GM21526 (cell line): ENCODE measurements at regions not wholly inside any gene's neighbourhood (a gene's known extent, or its start where the extent isn't known, plus 50 kb on each side); places are given as distances from the start of the nearest gene placed in this dataset.
"Not testable (repeated sequence)": the region's sequence is repeated elsewhere in the genome, so short reads cannot be mapped to it uniquely, and the experiment has no call there.

Experiments
- ATAC-seq: cut with Tn5 transposase; IDR thresholded peaks from one replicate; pipeline ENCODE4 v1.9.1; 2021; ENCODE audit warnings: moderate library complexity; ENCODE audit not compliant: unreplicated experiment, low FRiP score

GRCh38 chr11:96967616-96968015, 577.8 kb downstream of the JRKL start:
- no peak for ATAC-seq

DNA sequence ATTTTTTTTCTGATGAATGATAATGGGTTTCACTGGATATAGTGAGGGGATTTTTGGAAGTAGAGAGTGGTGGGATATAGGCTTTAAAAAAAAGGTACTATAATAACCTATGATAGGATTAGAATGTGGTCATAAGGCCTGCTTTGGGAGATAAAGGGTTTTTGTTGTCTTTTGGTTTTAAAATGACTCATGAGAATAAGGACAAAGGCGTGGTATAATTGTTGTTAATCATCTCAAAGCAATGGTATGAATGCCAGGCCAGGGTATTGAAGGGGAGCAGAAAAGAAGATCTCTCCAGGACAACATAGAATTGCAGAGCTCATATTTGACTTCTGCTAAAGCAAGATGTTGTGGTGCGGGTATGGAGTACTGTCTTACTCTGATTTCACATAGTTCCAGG, 579.4 kb downstream of the JRKL start:
- ATAC-seq, result no peak

- no peak for ATAC-seq
Observed at GRCh38 chr11:96978751-96979150, 588.9 kb downstream of the JRKL start.

GRCh38 chr11:96986516-96986915, 596.7 kb downstream of the JRKL start:
- no peak for ATAC-seq

- no peak for ATAC-seq
Observed at GRCh38 chr11:96990914-96991313, 601.1 kb downstream of the JRKL start.

DNA sequence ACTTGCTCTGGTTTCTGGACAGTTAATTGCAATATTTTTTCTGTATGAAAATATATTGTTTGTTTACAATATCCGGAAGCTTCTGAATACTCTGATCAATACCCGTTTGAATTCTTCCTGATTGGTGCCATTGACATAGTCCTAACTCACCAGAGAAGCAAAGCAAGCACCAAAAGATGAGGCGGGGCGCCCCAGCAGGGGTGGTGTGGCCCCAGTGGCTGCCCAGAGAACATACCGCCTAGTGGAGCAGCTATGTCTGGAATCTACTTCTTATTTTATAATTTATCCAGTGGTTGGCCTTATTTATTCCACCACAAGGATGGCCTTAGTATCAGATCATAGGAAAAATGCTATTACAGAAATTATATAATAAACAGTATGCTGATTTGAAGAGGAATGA, 610.7 kb downstream of the JRKL start:
- no peak for ATAC-seq

DNA sequence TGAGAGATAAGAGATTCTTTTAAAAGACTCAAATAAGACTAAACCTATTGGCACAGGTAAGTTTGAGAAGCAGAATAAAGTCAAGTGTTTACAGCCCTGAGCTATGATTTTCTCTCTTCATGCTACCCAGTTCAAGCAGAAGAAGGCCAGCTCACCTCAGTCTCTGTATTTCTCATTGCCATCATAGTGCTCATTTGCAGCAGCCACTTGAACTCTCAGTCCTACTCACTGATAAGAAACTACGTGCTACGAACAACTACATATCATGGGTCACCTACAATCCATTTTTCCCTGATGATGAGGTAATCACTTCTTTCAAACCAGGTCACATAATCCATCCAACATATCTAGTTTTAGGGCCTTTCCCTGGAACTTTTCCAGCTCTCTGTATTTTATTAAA, 617.5 kb downstream of the JRKL start:
- no peak for ATAC-seq

- ATAC-seq, result no peak
Observed at GRCh38 chr11:97009613-97010012, 619.8 kb downstream of the JRKL start.

- ATAC-seq, result not testable (repeated sequence)
Observed at GRCh38 chr11:97010997-97011396, 621.2 kb downstream of the JRKL start.

DNA sequence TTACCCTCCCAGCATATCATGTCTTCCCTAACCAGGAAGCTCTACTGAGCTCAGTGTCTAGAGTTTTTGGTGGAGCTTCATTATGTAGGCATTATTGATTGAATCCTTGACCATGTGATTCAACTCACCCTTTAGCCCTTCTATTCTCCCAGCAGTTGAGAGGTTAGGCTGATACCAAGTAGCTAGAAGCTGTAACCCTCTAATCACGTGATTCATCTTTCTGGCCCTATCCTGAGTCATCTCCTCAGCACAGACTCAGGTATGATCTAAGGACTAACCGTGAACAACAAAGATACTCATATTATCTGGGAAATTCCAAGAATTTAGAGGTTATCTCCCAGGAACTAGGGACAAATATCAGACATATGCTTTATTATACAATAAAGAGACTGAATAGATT, 625.5 kb downstream of the JRKL start:
- ATAC-seq, result no peak

DNA sequence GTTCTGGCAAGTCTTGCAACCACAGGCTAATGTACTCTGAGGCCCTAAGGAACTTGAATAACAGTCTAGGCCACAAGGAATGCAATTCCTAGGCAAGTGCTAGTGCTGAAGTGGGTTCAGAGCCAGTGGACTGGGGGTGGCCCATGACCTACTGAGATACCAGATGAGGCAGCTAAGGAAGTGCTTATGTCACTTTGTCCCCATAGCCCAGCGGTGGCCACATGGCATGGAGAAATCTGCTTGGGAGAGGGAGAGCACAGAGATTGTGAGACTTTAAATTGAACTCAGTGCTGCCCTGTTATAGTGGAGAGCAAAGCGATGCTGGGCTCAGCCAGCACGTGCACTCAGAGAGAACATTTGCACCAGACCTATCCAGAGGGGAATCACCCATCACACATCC, 629.5 kb downstream of the JRKL start:
- ATAC-seq, result no peak

GRCh38 chr11:97019754-97020153, 629.9 kb downstream of the JRKL start:
- no peak for ATAC-seq

- ATAC-seq, result no peak
Observed at GRCh38 chr11:97022955-97023354, 633.1 kb downstream of the JRKL start.

DNA sequence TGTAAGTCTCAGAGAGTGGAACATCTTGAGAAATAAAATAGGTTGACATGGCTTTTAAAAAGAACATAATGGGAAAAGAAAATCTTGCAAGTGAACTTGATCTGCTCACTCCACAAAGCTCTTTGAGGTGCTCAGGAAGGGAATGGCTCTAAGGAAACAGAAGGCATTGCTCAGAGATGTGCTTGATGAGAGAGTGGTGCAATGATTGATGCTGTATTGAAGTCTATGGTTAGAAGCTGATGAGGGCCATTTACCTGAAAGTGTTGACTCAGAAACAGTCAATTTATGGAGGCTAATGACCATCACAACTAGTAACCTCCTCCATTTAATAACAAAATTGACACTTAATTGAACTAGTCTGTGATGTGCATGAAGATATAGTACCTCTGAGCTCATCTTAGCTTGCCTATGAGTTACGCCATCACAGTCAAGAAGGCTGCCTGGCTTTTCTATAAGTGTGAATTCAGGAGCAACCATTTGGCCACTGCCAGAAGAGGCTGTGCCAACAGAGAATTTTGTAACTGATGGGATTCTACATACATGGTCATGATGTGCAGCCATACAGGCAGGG, 639.1 kb downstream of the JRKL start:
- no peak for ATAC-seq

DNA sequence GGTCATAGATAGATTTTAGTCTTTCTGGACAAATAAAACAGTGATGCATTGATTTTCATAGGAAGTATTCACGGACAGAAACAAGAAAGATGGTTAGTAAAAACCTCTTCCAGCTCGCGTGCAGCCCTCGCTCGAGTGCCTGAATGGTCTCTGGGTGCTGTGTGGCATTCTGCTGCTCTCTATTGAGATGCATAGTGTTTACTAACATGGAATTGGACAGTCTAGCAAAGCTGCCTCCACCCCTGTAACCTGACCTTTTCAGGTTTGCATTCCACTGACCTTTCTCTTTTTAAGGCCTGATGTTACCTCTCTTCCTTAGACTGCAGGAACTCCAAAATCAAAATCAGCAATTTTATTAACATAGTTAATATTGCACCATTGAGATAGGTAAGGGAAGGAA, 643.4 kb downstream of the JRKL start:
- no peak for ATAC-seq

GRCh38 chr11:97048481-97048880, 658.7 kb downstream of the JRKL start:
- ATAC-seq, result no peak

GRCh38 chr11:97060184-97060583, 670.4 kb downstream of the JRKL start:
- no peak for ATAC-seq

DNA sequence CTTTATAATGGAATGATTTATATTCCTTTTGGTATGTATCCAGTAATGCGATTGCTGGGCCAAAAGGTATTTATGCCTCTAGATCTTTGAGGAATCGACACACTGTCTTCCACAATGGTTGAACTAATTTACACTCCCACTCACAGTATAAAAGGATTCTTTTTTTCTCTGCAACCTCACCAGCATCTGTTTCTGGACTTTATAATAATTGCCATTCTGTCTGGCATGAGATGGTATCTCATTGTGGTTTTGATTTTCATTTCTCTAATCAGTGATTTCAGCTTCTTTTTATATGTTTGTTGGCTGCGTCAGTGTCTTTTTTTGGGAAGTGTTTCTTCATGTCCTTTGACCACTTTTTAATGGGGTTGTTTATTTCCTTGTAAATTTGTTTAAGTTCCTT, 679.3 kb downstream of the JRKL start:
- no peak for ATAC-seq

GRCh38 chr11:97072420-97072819, 682.6 kb downstream of the JRKL start:
- ATAC-seq, result no peak

GRCh38 chr11:97076666-97077065, 686.9 kb downstream of the JRKL start:
- not testable (repeated sequence) for ATAC-seq

GRCh38 chr11:97078443-97078842, 688.6 kb downstream of the JRKL start:
- ATAC-seq, result no peak

GRCh38 chr11:97079244-97079643, 689.4 kb downstream of the JRKL start:
- no peak for ATAC-seq

- ATAC-seq, result no peak
Observed at GRCh38 chr11:97087419-97087818, 697.6 kb downstream of the JRKL start.
